ENCODE measurements at regions not wholly inside any gene's neighbourhood (a gene's known extent, or its start where the extent isn't known, plus 50 kb on each side); places are given as distances from the start of the nearest gene placed in this dataset.

- no peak overlapping the region for H2AFZ ChIP-seq
These were observed 83.8 kb upstream of the KIF26B start for GRCh38 chr1:245070836-245071615.

GRCh38 chr1:245067257-245067656, 87.5 kb upstream of the KIF26B start:
- Mint-ChIP-seq H3K4me3 (no peak overlapping the region), H3K4me1 (no peaks in the 10 kb centered on the region)

More at GRCh38 chr1:245070836-245071615, 83.8 kb upstream of the KIF26B start:
- Mint-ChIP-seq H3K9me3 (peaks cover 8% of the 10 kb centered on the region; the same call in 2 of the 3 replicates), H3K27ac (no peak overlapping the region), H3K36me3 (ENCODE audit: low read depth) (peaks cover 20% of the 10 kb centered on the region; the same call in 2 of the 3 replicates), H3K4me3 (no peak overlapping the region), H3K4me1 (peaks cover 4% of the 10 kb centered on the region; the same call in 2 of the 3 replicates), H3K27me3 (ENCODE audit: insufficient read depth, low read depth, poor library complexity) (no peaks in the 10 kb centered on the region)
- H3K27ac ChIP-seq (ENCODE audit: low read depth) = no peak overlapping the region
- H3K4me2 ChIP-seq = no peak overlapping the region
- no peak overlapping the region for H3K4me3 ChIP-seq
- DNase-seq (ENCODE audit: low spot score) (no peak), ATAC-seq (no peak)
- no peaks in the 10 kb centered on the region for H4K20me1 ChIP-seq (replicated peaks; ENCODE audit: insufficient read depth)
- no peaks in the 10 kb centered on the region for H3K27me3 ChIP-seq (ENCODE audit: insufficient read depth)
- H3K9me2 ChIP-seq (ENCODE audit: insufficient read depth) = no peaks in the 10 kb centered on the region
- TF ChIP-seq, protein P1, sequence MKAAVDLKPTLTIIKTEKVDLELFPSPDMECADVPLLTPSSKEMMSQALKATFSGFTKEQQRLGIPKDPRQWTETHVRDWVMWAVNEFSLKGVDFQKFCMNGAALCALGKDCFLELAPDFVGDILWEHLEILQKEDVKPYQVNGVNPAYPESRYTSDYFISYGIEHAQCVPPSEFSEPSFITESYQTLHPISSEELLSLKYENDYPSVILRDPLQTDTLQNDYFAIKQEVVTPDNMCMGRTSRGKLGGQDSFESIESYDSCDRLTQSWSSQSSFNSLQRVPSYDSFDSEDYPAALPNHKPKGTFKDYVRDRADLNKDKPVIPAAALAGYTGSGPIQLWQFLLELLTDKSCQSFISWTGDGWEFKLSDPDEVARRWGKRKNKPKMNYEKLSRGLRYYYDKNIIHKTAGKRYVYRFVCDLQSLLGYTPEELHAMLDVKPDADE (IDR thresholded peaks at IDR 0.05) = no peak
- TF ChIP-seq REST (IDR thresholded peaks at IDR 0.05; ENCODE audit: unreplicated experiment) = no peak
- TF ChIP-seq CREB1 (CRISPR knock-in tag; IDR thresholded peaks at IDR 0.05; ENCODE audit: low read depth) = no peak
- no peak for TF ChIP-seq ZNF331 (CRISPR knock-in tag; IDR thresholded peaks at IDR 0.05; ENCODE audit: low read depth)
- H3K36me3 ChIP-seq (ENCODE audit: insufficient read depth) = no peaks in the 10 kb centered on the region
- no peaks in the 10 kb centered on the region for H3K4me1 ChIP-seq (ENCODE audit: insufficient read depth)
- no peaks in the 10 kb centered on the region for H3F3A ChIP-seq (replicated peaks; ENCODE audit: low read depth)
- no peaks in the 10 kb centered on the region for H3K79me2 ChIP-seq (replicated peaks; ENCODE audit: insufficient read depth)

More at GRCh38 chr1:245067257-245067656, 87.5 kb upstream of the KIF26B start:
- no peak overlapping the region for H3K27ac ChIP-seq (ENCODE audit: low read depth)
- no peaks in the 10 kb centered on the region for H3K79me2 ChIP-seq (replicated peaks; ENCODE audit: insufficient read depth)
- Mint-ChIP-seq H3K9me3 (peaks cover 2% of the 10 kb centered on the region; the same call in 2 of the 3 replicates), H3K36me3 (ENCODE audit: low read depth) (peaks cover 14% of the 10 kb centered on the region; the same call in 2 of the 3 replicates), H3K27ac (no peak overlapping the region), H3K27me3 (ENCODE audit: insufficient read depth, low read depth, poor library complexity) (no peaks in the 10 kb centered on the region)
- H3K27me3 ChIP-seq (ENCODE audit: insufficient read depth) = no peaks in the 10 kb centered on the region
- no peak overlapping the region for H2AFZ ChIP-seq
- H3K4me2 ChIP-seq = no peak overlapping the region
- no peak overlapping the region for H3K4me3 ChIP-seq
- TF ChIP-seq POLR2AphosphoS5 (IDR thresholded peaks at IDR 0.05; ENCODE audit: low read depth) (no peak), ZNF114 (CRISPR knock-in tag; IDR thresholded peaks at IDR 0.05) (no peak), STAT1 (IDR thresholded peaks at IDR 0.05; ENCODE audit: unreplicated experiment) (no peak), EZH2phosphoT487 (IDR thresholded peaks at IDR 0.05; ENCODE audit: unreplicated experiment) (no peak)
- H3F3A ChIP-seq (replicated peaks; ENCODE audit: low read depth) = no peaks in the 10 kb centered on the region
- no peaks in the 10 kb centered on the region for H3K4me1 ChIP-seq (ENCODE audit: insufficient read depth)
- no peaks in the 10 kb centered on the region for H4K20me1 ChIP-seq (replicated peaks; ENCODE audit: insufficient read depth)
- H3K36me3 ChIP-seq (ENCODE audit: insufficient read depth) = no peaks in the 10 kb centered on the region
- ATAC-seq = no peak
- DNase-seq (ENCODE audit: low spot score) = no peak
- H3K9me2 ChIP-seq (ENCODE audit: insufficient read depth) = no peaks in the 10 kb centered on the region
